Osteocyte (in vitro differentiated cells): ENCODE measurements at regions not wholly inside any gene's neighbourhood (a gene's known extent, or its start where the extent isn't known, plus 50 kb on each side); places are given as distances from the start of the nearest gene placed in this dataset.

Experiments used
- DNase-seq: peaks from one replicate; pipeline ENCODE4 v3.0.0; 2021; ENCODE audit warnings: mixed read lengths; ENCODE audit not compliant: unreplicated experiment; ENCODE audit errors: extremely low spot score
- H3K27ac Mint-ChIP-seq: one replicate; pipeline ENCODE4 v1.8.0; 2021; ENCODE audit warnings: mild to moderate bottlenecking, mixed read lengths; ENCODE audit not compliant: unreplicated experiment
- H3K27me3 Mint-ChIP-seq: one replicate; pipeline ENCODE4 v1.8.0; 2021; ENCODE audit warnings: mixed read lengths; ENCODE audit not compliant: unreplicated experiment
- H3K36me3 Mint-ChIP-seq: one replicate; pipeline ENCODE4 v1.8.0; 2021; ENCODE audit warnings: mixed read lengths; ENCODE audit not compliant: unreplicated experiment
- H3K4me1 Mint-ChIP-seq: one replicate; pipeline ENCODE4 v1.8.0; 2021; ENCODE audit warnings: mixed read lengths; ENCODE audit not compliant: unreplicated experiment
- H3K4me3 Mint-ChIP-seq: one replicate; pipeline ENCODE4 v1.8.0; 2021; ENCODE audit warnings: mild to moderate bottlenecking, moderate library complexity, mixed read lengths; ENCODE audit not compliant: unreplicated experiment
- H3K9me3 Mint-ChIP-seq: one replicate; pipeline ENCODE4 v1.8.0; 2021; ENCODE audit warnings: mixed read lengths; ENCODE audit not compliant: unreplicated experiment
- TF ChIP-seq, protein P1 (sequence below): fragments of 200-600 bp; sonication (generic); IDR thresholded peaks from 2 replicates; pipeline ENCODE4 v1.5.0; 2021; ENCODE audit warnings: antibody characterized with exemption, mild to moderate bottlenecking, moderate library complexity

DNA sequence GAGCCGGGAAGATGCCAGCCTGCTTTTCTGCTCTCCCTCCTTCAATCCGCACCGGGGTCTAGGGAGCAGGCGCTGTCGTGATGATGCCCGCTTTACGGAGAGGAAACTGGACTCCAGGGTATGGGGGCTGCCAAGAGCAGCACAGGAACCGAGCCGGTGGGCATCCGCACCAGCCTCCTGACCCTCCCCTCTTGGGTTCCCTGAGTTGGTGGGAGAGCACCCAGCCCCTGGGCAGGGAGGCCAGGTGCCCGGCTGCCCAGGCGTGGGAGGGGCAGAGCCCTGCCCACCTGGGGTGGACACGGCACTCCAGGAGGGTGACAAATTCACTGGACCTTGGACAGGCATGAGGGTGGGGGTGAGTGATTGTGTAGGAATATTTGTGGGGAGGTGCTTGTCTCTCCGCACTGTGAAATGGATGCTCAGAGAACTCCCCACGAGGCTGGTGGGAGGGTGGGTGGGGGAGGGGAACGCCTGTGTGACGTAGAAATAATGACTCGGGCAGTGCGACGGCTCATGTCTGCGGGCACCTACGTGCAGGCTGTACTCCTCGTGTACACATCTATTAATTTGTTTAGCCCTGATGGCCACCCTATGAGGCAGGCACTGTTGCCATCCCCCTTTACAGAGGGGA is 173.4 kb downstream of the BMP7 start:
- Mint-ChIP-seq H3K36me3 (no peaks in the 10 kb centered on the region), H3K4me3 (no peak overlapping the region)
- TF ChIP-seq, protein P1, sequence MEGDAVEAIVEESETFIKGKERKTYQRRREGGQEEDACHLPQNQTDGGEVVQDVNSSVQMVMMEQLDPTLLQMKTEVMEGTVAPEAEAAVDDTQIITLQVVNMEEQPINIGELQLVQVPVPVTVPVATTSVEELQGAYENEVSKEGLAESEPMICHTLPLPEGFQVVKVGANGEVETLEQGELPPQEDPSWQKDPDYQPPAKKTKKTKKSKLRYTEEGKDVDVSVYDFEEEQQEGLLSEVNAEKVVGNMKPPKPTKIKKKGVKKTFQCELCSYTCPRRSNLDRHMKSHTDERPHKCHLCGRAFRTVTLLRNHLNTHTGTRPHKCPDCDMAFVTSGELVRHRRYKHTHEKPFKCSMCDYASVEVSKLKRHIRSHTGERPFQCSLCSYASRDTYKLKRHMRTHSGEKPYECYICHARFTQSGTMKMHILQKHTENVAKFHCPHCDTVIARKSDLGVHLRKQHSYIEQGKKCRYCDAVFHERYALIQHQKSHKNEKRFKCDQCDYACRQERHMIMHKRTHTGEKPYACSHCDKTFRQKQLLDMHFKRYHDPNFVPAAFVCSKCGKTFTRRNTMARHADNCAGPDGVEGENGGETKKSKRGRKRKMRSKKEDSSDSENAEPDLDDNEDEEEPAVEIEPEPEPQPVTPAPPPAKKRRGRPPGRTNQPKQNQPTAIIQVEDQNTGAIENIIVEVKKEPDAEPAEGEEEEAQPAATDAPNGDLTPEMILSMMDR, result no peak

DNA sequence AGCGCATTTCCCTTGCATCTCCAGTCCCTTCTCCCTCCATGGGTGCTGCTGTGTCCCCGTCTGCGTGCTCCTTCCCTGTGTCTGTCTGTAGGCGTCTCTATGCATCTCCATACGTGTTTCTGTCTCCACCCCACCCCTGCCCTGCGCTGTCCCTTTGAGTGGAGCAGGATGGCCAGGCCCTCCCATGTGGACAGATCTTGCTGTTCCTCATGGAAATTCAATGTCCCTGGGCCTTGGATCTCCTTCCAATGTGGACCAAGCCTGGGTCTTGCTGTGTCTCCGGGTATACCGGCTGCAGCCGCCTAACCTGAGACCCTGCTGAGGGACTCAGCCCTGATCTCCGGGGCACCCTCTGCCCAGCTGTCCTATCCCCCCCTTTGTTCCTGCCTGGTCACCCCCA is 172.7 kb downstream of the BMP7 start:
- peaks cover 4% of the 10 kb centered on the region for H3K4me1 Mint-ChIP-seq
- no peaks in the 10 kb centered on the region for H3K9me3 Mint-ChIP-seq
- no peak for DNase-seq
- H3K27ac Mint-ChIP-seq, result no peak overlapping the region
- no peaks in the 10 kb centered on the region for H3K36me3 Mint-ChIP-seq
- peaks cover 27% of the 10 kb centered on the region for H3K27me3 Mint-ChIP-seq
- H3K4me3 Mint-ChIP-seq, result no peak overlapping the region
- TF ChIP-seq, protein P1, result no peak

More for the DNA sequence above, 173.4 kb downstream of the BMP7 start:
- peaks cover under 1% of the 10 kb centered on the region for H3K9me3 Mint-ChIP-seq
- H3K4me1 Mint-ChIP-seq, result peaks cover 4% of the 10 kb centered on the region
- peaks cover 26% of the 10 kb centered on the region for H3K27me3 Mint-ChIP-seq
- no peak overlapping the region for H3K27ac Mint-ChIP-seq
- no peak for DNase-seq

DNA sequence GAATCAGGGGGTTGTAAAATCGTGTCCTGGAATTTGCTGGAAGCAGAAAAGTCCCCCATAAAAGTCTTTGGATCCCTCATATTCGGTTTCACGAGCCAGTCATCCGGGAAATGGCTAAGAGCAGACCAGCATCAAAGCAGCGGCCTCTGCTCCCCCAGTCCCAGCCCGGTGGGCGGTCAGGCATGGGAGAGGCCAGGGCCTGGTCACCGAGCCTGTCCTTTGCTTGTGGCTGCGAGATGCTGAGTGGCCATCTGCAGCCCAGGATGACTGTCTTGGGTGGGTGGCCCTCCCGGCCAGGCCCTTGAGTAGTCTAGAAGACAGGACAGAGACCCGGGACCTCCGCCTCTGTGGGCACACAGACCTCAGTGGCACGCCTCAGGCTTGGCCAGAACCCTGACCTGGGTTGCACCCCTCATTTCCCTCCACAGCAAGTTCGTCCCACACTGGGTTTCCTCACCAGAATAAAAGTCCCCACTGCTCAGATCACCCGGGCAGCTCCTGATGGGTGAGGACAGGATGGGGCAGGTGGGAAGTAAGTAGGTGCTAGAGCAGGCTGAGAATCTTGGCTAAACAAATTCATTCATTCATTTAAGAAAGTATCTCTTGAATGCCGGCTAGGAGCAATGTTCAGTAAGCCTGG is 172.1 kb downstream of the BMP7 start:
- H3K9me3 Mint-ChIP-seq, result no peaks in the 10 kb centered on the region
- TF ChIP-seq, protein P1, result no peak
- H3K27ac Mint-ChIP-seq, result no peak overlapping the region
- no peaks in the 10 kb centered on the region for H3K36me3 Mint-ChIP-seq
- peaks cover 28% of the 10 kb centered on the region for H3K27me3 Mint-ChIP-seq
- DNase-seq, result no peak
- H3K4me1 Mint-ChIP-seq, result peaks cover 4% of the 10 kb centered on the region
- no peak overlapping the region for H3K4me3 Mint-ChIP-seq

DNA sequence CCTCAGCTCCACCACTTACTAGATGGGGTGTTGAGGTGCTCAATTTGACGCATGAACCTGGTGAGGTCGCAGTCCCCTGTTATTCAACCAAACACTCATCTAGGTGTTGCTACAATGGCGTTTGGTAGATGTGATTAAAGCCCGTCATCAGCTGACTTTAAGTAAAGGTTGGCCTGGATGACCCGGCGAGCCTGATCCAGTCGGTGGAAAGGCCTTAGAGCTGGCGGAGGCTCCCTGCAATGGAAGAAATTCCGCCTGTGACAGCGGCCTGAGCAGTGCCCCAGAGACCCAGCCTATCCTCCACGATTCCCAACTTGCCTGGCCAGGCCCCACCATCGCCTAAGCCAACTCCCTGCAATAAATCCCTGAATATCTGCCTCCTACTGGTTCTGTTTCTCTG is 171.4 kb downstream of the BMP7 start:
- Mint-ChIP-seq H3K36me3 (no peaks in the 10 kb centered on the region), H3K27me3 (peaks cover 34% of the 10 kb centered on the region), H3K9me3 (no peaks in the 10 kb centered on the region), H3K4me3 (no peak overlapping the region), H3K4me1 (peaks cover 4% of the 10 kb centered on the region), H3K27ac (no peak overlapping the region)
- TF ChIP-seq, protein P1, result no peak
- DNase-seq, result no peak

DNA sequence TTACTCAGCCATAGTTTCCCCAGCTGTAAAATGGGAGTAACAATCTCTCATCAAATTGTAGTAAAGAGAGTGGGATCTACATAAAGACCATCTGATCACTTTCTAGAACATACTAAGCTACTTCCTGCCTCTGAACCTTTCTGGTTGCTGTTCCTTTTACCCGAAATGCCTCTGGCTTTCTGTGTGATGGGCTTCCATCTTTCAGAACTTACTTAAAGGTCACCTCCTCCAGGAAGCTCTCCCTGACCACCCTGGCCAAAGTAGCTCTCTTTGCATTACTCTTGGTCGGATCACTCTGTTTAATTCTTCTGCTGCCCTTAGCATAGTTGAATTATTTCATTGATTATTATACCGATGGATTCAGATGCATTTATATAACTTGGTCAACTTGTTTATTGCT is 171.0 kb downstream of the BMP7 start:
- DNase-seq, result no peak
- TF ChIP-seq, protein P1, result no peak
- no peak overlapping the region for H3K27ac Mint-ChIP-seq
- no peaks in the 10 kb centered on the region for H3K36me3 Mint-ChIP-seq
- H3K27me3 Mint-ChIP-seq, result peaks cover 34% of the 10 kb centered on the region
- no peak overlapping the region for H3K4me3 Mint-ChIP-seq
- H3K9me3 Mint-ChIP-seq, result no peaks in the 10 kb centered on the region
- peaks cover 4% of the 10 kb centered on the region for H3K4me1 Mint-ChIP-seq
